HL-60 (cell line): ENCODE measurements at regions not wholly inside any gene's neighbourhood (a gene's known extent, or its start where the extent isn't known, plus 50 kb on each side); places are given as distances from the start of the nearest gene placed in this dataset.

Experiments used
- DNase-seq, 2 experiments: peaks; one replicate each; pipeline ENCODE4 v3.0.0-alpha.2; 2010 to 2020; ENCODE audit warnings: low read depth in 1 of 2, low spot score in 1 of 2
- H3K27ac ChIP-seq: fragments of 250-450 bp; sonication (Bioruptor Pico); replicated peaks from 2 replicates; pipeline ENCODE4 v1.5.1; 2020; ENCODE audit warnings: mild to moderate bottlenecking, moderate library complexity
- H3K27me3 ChIP-seq: fragments of 250-450 bp; sonication (Bioruptor Pico); 2 replicates; pipeline ENCODE4 v1.5.1; 2021; ENCODE audit warnings: mild to moderate bottlenecking, moderate library complexity; ENCODE audit not compliant: insufficient read depth, poor library complexity, severe bottlenecking
- H3K4me3 ChIP-seq: replicated peaks from 2 replicates; pipeline ENCODE4 v1.5.1; 2011; ENCODE audit warnings: mild to moderate bottlenecking, control low read depth, low read length; ENCODE audit not compliant: insufficient read depth
- GABPA ChIP-seq: IDR thresholded peaks from 2 replicates; pipeline ENCODE4 v1.6.1; 2012; ENCODE audit warnings: low read depth
- POLR2AphosphoS5 ChIP-seq: IDR thresholded peaks from 2 replicates; pipeline ENCODE4 v1.6.1; 2012; ENCODE audit warnings: low read depth
- SPI1 ChIP-seq: IDR thresholded peaks from 2 replicates; pipeline ENCODE4 v1.6.1; 2012; ENCODE audit warnings: low read depth, mild to moderate bottlenecking, borderline replicate concordance
- TF ChIP-seq, protein P1 (sequence below): IDR thresholded peaks from 2 replicates; pipeline ENCODE4 v1.6.1; 2012; ENCODE audit warnings: low read depth; ENCODE audit not compliant: insufficient replicate concordance
- TF ChIP-seq, protein P2 (sequence below): IDR thresholded peaks from one replicate; pipeline ENCODE4 v1.5.1; 2011; ENCODE audit warnings: low read length, control low read depth, inconsistent platforms; ENCODE audit not compliant: insufficient read depth

GRCh38 chr18:47461406-47461948, 210.0 kb upstream of the SKOR2 start:
- no peak overlapping the region for H3K4me3 ChIP-seq
- DNase-seq = no peak
- no peak overlapping the region for H3K27ac ChIP-seq
- no peaks in the 10 kb centered on the region for H3K27me3 ChIP-seq
- TF ChIP-seq POLR2AphosphoS5 (no peak), SPI1 (no peak), GABPA (no peak)
- TF ChIP-seq, protein P1, sequence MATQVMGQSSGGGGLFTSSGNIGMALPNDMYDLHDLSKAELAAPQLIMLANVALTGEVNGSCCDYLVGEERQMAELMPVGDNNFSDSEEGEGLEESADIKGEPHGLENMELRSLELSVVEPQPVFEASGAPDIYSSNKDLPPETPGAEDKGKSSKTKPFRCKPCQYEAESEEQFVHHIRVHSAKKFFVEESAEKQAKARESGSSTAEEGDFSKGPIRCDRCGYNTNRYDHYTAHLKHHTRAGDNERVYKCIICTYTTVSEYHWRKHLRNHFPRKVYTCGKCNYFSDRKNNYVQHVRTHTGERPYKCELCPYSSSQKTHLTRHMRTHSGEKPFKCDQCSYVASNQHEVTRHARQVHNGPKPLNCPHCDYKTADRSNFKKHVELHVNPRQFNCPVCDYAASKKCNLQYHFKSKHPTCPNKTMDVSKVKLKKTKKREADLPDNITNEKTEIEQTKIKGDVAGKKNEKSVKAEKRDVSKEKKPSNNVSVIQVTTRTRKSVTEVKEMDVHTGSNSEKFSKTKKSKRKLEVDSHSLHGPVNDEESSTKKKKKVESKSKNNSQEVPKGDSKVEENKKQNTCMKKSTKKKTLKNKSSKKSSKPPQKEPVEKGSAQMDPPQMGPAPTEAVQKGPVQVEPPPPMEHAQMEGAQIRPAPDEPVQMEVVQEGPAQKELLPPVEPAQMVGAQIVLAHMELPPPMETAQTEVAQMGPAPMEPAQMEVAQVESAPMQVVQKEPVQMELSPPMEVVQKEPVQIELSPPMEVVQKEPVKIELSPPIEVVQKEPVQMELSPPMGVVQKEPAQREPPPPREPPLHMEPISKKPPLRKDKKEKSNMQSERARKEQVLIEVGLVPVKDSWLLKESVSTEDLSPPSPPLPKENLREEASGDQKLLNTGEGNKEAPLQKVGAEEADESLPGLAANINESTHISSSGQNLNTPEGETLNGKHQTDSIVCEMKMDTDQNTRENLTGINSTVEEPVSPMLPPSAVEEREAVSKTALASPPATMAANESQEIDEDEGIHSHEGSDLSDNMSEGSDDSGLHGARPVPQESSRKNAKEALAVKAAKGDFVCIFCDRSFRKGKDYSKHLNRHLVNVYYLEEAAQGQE = no peak
- TF ChIP-seq, protein P2, sequence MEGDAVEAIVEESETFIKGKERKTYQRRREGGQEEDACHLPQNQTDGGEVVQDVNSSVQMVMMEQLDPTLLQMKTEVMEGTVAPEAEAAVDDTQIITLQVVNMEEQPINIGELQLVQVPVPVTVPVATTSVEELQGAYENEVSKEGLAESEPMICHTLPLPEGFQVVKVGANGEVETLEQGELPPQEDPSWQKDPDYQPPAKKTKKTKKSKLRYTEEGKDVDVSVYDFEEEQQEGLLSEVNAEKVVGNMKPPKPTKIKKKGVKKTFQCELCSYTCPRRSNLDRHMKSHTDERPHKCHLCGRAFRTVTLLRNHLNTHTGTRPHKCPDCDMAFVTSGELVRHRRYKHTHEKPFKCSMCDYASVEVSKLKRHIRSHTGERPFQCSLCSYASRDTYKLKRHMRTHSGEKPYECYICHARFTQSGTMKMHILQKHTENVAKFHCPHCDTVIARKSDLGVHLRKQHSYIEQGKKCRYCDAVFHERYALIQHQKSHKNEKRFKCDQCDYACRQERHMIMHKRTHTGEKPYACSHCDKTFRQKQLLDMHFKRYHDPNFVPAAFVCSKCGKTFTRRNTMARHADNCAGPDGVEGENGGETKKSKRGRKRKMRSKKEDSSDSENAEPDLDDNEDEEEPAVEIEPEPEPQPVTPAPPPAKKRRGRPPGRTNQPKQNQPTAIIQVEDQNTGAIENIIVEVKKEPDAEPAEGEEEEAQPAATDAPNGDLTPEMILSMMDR = no peak

GRCh38 chr18:47458483-47458882, 207.0 kb upstream of the SKOR2 start:
- TF ChIP-seq, protein P1 = no peak
- TF ChIP-seq SPI1 (no peak), POLR2AphosphoS5 (no peak), GABPA (no peak)
- TF ChIP-seq, protein P2 = no peak
- DNase-seq = no peak
- Histone ChIP-seq H3K27me3 (peaks cover 3% of the 10 kb centered on the region), H3K27ac (no peak overlapping the region), H3K4me3 (no peak overlapping the region)

DNA sequence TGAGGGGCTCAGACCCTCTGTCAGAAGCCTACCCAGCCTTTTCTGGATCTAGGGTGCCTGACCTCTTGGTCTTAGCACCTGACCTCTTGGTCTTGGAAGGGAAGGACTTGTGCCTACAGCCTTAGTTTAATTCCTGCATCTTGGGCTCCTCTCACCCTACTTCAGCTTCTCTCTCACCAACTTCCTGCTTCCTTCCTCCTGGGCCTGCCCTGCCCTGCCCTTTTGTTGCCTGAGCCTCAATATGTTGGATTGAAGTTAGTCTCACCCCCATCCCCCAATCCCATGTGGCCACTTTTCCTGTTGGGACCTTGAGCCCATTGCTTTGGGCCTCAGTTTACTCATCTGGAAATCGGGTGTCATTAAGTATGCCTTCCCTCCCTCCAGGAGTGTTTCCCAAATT, 206.2 kb upstream of the SKOR2 start:
- no peak overlapping the region for H3K27ac ChIP-seq
- DNase-seq = no peak
- TF ChIP-seq SPI1 (no peak), GABPA (no peak), POLR2AphosphoS5 (no peak)
- TF ChIP-seq, protein P2 = no peak
- TF ChIP-seq, protein P1 = no peak
- peaks cover 3% of the 10 kb centered on the region for H3K27me3 ChIP-seq
- no peak overlapping the region for H3K4me3 ChIP-seq
